ENCODE measurements at regions not wholly inside any gene's neighbourhood (a gene's known extent, or its start where the extent isn't known, plus 50 kb on each side); places are given as distances from the start of the nearest gene placed in this dataset.

- ATAC-seq (ENCODE audit: low read depth): no peak
- WGBS (ENCODE audit: insufficient coverage): 100% methylated on average over 1 of the region's 3 CpGs
- CTCF ChIA-PET: no interaction called here
Observed at GRCh38 chr3:94776401-94776915, 713.6 kb downstream of the NSUN3 start.

DNA sequence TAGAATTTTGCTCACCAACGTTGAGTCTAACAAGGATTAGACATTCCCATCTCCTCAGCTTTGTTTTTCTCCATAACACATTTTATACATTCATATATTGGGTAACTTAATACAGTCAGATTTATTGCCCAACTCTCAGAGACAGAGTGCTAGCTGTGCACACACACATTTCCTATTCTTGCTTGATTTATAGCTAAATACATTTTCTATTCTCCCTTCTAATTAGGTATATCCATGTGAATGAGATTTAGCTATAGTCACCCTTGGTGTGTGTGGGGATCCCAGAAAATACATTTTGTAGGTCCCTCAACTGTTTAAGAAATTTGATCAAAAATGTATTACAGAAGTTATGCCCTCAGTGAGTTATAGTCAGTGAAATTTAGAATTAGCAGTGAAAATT, 715.4 kb downstream of the NSUN3 start:
- Histone ChIP-seq H3K9ac (ENCODE audit: low read length) (no peak overlapping the region), H3K9me3 (ENCODE audit: control extremely low read depth in 1 of 3, control insufficient read depth in 2 of 3, insufficient read depth in 1 of 3, low read length in 2 of 3) (no peaks in the 10 kb centered on the region), H2AFZ (ENCODE audit: insufficient read depth, low read depth, low read length, poor library complexity, severe bottlenecking) (no peak overlapping the region), H3K4me1 (ENCODE audit: control insufficient read depth in 2 of 2, insufficient read depth in 2 of 2, low read length in 2 of 2) (no peaks in the 10 kb centered on the region), H4K20me1 (ENCODE audit: control insufficient read depth, insufficient read depth, low read length, poor library complexity, severe bottlenecking) (no peaks in the 10 kb centered on the region), H3K36me3 (replicated peaks in 1 of 2; ENCODE audit: control extremely low read depth in 1 of 2, control insufficient read depth in 1 of 2, extremely low read depth in 1 of 2, insufficient read depth in 2 of 2, low read length in 1 of 2) (no peaks in the 10 kb centered on the region), H3K4me2 (replicated peaks; ENCODE audit: low read depth, low read length, poor library complexity, severe bottlenecking) (no peak overlapping the region), H3K79me2 (ENCODE audit: control insufficient read depth, insufficient read depth, low read length) (no peaks in the 10 kb centered on the region), H3K4me3 (ENCODE audit: control extremely low read depth in 1 of 5, extremely low read depth in 1 of 5, insufficient read depth in 1 of 5, low read depth in 2 of 5, low read length in 4 of 5) (no peak overlapping the region), H3K27ac (ENCODE audit: low read length in 2 of 2) (no peak overlapping the region), H3K27me3 (replicated peaks in 1 of 4; ENCODE audit: control extremely low read depth in 1 of 4, control insufficient read depth in 3 of 4, insufficient read depth in 4 of 4, low read length in 3 of 4) (no peaks in the 10 kb centered on the region)
- ChIA-PET POLR2A (no interaction called here), CTCF (no interaction called here)
- Mint-ChIP-seq H3K27ac (no peak overlapping the region), H3K4me3 (no peak overlapping the region), H3K9me3 (ENCODE audit: insufficient read depth) (peaks cover 2% of the 10 kb centered on the region), H3K27me3 (no peaks in the 10 kb centered on the region), H3K4me1 (no peaks in the 10 kb centered on the region)
- TF ChIP-seq CTCF (IDR thresholded peaks at IDR 0.05): no peak
- TF ChIP-seq EZH2 (IDR thresholded peaks at IDR 0.05; ENCODE audit: borderline replicate concordance, insufficient read depth, low read depth, low read length, poor library complexity, severe bottlenecking): no peak
- ATAC-seq (ENCODE audit: low read depth) (no peak), DNase-seq (no peak)
- WGBS (ENCODE audit: insufficient coverage): no CpG with 5 or more reads among the region's 1 CpG
- intact Hi-C loops (cut with micrococcal nuclease): no loop called here

More at GRCh38 chr3:94776401-94776915, 713.6 kb downstream of the NSUN3 start:
- H3K27ac Mint-ChIP-seq: no peak overlapping the region
- no peaks in the 10 kb centered on the region for H3K4me1 Mint-ChIP-seq
- H3K4me3 ChIP-seq (ENCODE audit: control extremely low read depth in 1 of 5, extremely low read depth in 1 of 5, insufficient read depth in 1 of 5, low read depth in 2 of 5, low read length in 4 of 5): no peak overlapping the region
- H3K4me1 ChIP-seq (ENCODE audit: control insufficient read depth in 2 of 2, insufficient read depth in 2 of 2, low read length in 2 of 2): no peaks in the 10 kb centered on the region
- H2AFZ ChIP-seq (ENCODE audit: insufficient read depth, low read depth, low read length, poor library complexity, severe bottlenecking): no peak overlapping the region
- no peak overlapping the region for H3K27ac ChIP-seq (ENCODE audit: low read length in 2 of 2)
- H3K4me3 Mint-ChIP-seq: no peak overlapping the region
- no peak overlapping the region for H3K9ac ChIP-seq (ENCODE audit: low read length)
- no peak overlapping the region for H3K4me2 ChIP-seq (replicated peaks; ENCODE audit: low read depth, low read length, poor library complexity, severe bottlenecking)
- no peaks in the 10 kb centered on the region for H3K27me3 Mint-ChIP-seq
- no peak for DNase-seq
- intact Hi-C loops (cut with micrococcal nuclease): no loop called here
- no peaks in the 10 kb centered on the region for H4K20me1 ChIP-seq (ENCODE audit: control insufficient read depth, insufficient read depth, low read length, poor library complexity, severe bottlenecking)
- no peaks in the 10 kb centered on the region for H3K79me2 ChIP-seq (ENCODE audit: control insufficient read depth, insufficient read depth, low read length)
- H3K36me3 ChIP-seq (replicated peaks in 1 of 2; ENCODE audit: control extremely low read depth in 1 of 2, control insufficient read depth in 1 of 2, extremely low read depth in 1 of 2, insufficient read depth in 2 of 2, low read length in 1 of 2): no peaks in the 10 kb centered on the region
- H3K9me3 Mint-ChIP-seq (ENCODE audit: insufficient read depth): peaks cover 2% of the 10 kb centered on the region
- POLR2A ChIA-PET: no interaction called here
- H3K9me3 ChIP-seq (ENCODE audit: control extremely low read depth in 1 of 3, control insufficient read depth in 2 of 3, insufficient read depth in 1 of 3, low read length in 2 of 3): no peaks in the 10 kb centered on the region
- no peak for TF ChIP-seq EZH2 (IDR thresholded peaks at IDR 0.05; ENCODE audit: borderline replicate concordance, insufficient read depth, low read depth, low read length, poor library complexity, severe bottlenecking)
- no peak for TF ChIP-seq CTCF (IDR thresholded peaks at IDR 0.05)
- H3K27me3 ChIP-seq (replicated peaks in 1 of 4; ENCODE audit: control extremely low read depth in 1 of 4, control insufficient read depth in 3 of 4, insufficient read depth in 4 of 4, low read length in 3 of 4): no peaks in the 10 kb centered on the region

Measured in B cell (primary cell).